OCI-LY3 (cell line): ENCODE measurements at regions not wholly inside any gene's neighbourhood (a gene's known extent, or its start where the extent isn't known, plus 50 kb on each side); places are given as distances from the start of the nearest gene placed in this dataset.
"Not testable (repeated sequence)": the region's sequence is repeated elsewhere in the genome, so short reads cannot be mapped to it uniquely, and the experiment has no call there.

Experiments
- H2AFZ ChIP-seq: fragments of 200-600, 300-600 bp; shearing (Covaris generic); 2 replicates; pipeline ENCODE4 v1.6.0; 2014; ENCODE audit warnings: antibody characterized with exemption, low read depth, low read length
- H3K27ac ChIP-seq: fragments of 200-600, 300-600 bp; sonication (generic); 2 replicates; pipeline ENCODE4 v1.5.1; 2014; ENCODE audit warnings: mild to moderate bottlenecking, low read length, moderate library complexity, mixed read lengths
- H3K27me3 ChIP-seq: fragments of 200-600, 300-600 bp; sonication (generic); 2 replicates; pipeline ENCODE4 v1.6.1; 2014; ENCODE audit warnings: low read depth, low read length, mixed read lengths
- H3K36me3 ChIP-seq: fragments of 200-600, 300-600 bp; sonication (generic); replicated peaks from 2 replicates; pipeline ENCODE3; 2014; ENCODE audit warnings: low read depth, low read length, mixed read lengths
- H3K4me1 ChIP-seq: fragments of 300-600, 200-600 bp; sonication (generic); 2 replicates; pipeline ENCODE4 v1.6.1; 2014; ENCODE audit warnings: low read length, mixed read lengths
- H3K4me2 ChIP-seq: fragments of 200-600, 300-600 bp; sonication (generic); 2 replicates; pipeline ENCODE4 v1.6.1; 2014; ENCODE audit warnings: low read length, mixed read lengths
- H3K4me3 ChIP-seq: fragments of 300-600, 200-600 bp; sonication (generic); 2 replicates; pipeline ENCODE4 v1.5.1; 2014; ENCODE audit warnings: antibody characterized with exemption, mild to moderate bottlenecking, low read length, moderate library complexity
- H3K79me2 ChIP-seq: fragments of 300-600, 200-600 bp; shearing (Covaris generic); 2 replicates; pipeline ENCODE4 v1.6.1; 2014; ENCODE audit warnings: mild to moderate bottlenecking, low read length, mixed read lengths
- H3K9ac ChIP-seq: fragments of 300-600, 200-600 bp; shearing (Covaris generic); 2 replicates; pipeline ENCODE4 v1.6.0; 2014; ENCODE audit warnings: mild to moderate bottlenecking, low read length, moderate library complexity
- H3K9me3 ChIP-seq: fragments of 200-600, 300-600 bp; shearing (Covaris generic); 2 replicates; pipeline ENCODE4 v1.6.1; 2014; ENCODE audit warnings: low read length, mixed read lengths; ENCODE audit not compliant: insufficient read depth
- H4K20me1 ChIP-seq: fragments of 200-600, 300-600 bp; sonication (generic); 2 replicates; pipeline ENCODE4 v1.6.1; 2016; ENCODE audit warnings: low read length, mixed read lengths; ENCODE audit not compliant: insufficient read depth
- CTCF ChIP-seq: fragments of 200-600, 300-600 bp; sonication (generic); IDR thresholded peaks from 2 replicates; pipeline ENCODE4 v1.5.1; 2014; ENCODE audit warnings: antibody characterized with exemption, low read length, low read depth
- EZH2phosphoT487 ChIP-seq: fragments of 200-600 bp; shearing (Covaris generic); IDR thresholded peaks from 2 replicates; pipeline ENCODE4 v1.6.1; 2018; ENCODE audit warnings: antibody characterized with exemption, mixed run types, low read depth

GRCh38 chr6:96433950-96434349 is 87.7 kb upstream of the UFL1 start:
- H3K79me2 ChIP-seq: no peaks in the 10 kb centered on the region
- TF ChIP-seq CTCF (no peak), EZH2phosphoT487 (no peak)
- H3K4me1 ChIP-seq: no peaks in the 10 kb centered on the region
- H3K27ac ChIP-seq: no peak overlapping the region
- H2AFZ ChIP-seq: no peak overlapping the region
- no peaks in the 10 kb centered on the region for H4K20me1 ChIP-seq
- no peak overlapping the region for H3K9ac ChIP-seq
- no peak overlapping the region for H3K4me2 ChIP-seq
- H3K4me3 ChIP-seq: no peak overlapping the region
- H3K27me3 ChIP-seq: no peaks in the 10 kb centered on the region
- H3K9me3 ChIP-seq: no peaks in the 10 kb centered on the region
- no peaks in the 10 kb centered on the region for H3K36me3 ChIP-seq

GRCh38 chr6:96436398-96436797 is 85.2 kb upstream of the UFL1 start:
- TF ChIP-seq CTCF: no peak
- no peak for TF ChIP-seq EZH2phosphoT487
- Histone ChIP-seq H3K27ac (no peak overlapping the region), H3K9ac (no peak overlapping the region), H3K4me2 (no peak overlapping the region), H3K4me1 (no peaks in the 10 kb centered on the region), H3K9me3 (no peaks in the 10 kb centered on the region), H2AFZ (no peak overlapping the region), H3K79me2 (no peaks in the 10 kb centered on the region), H4K20me1 (no peaks in the 10 kb centered on the region), H3K4me3 (no peak overlapping the region), H3K36me3 (no peaks in the 10 kb centered on the region), H3K27me3 (no peaks in the 10 kb centered on the region)

- not testable (repeated sequence) for H3K4me1 ChIP-seq, H3K27me3 ChIP-seq, H3K27ac ChIP-seq
Measured at GRCh38 chr6:96437228-96437627, 84.4 kb upstream of the UFL1 start.

GRCh38 chr6:96450082-96450769 is 71.4 kb upstream of the UFL1 start:
- H2AFZ ChIP-seq: no peak overlapping the region
- H3K9ac ChIP-seq: no peak overlapping the region
- no peaks in the 10 kb centered on the region for H3K4me1 ChIP-seq
- H3K27ac ChIP-seq: no peak overlapping the region
- H3K4me3 ChIP-seq: no peak overlapping the region
- no peaks in the 10 kb centered on the region for H3K79me2 ChIP-seq
- no peak for TF ChIP-seq EZH2phosphoT487
- TF ChIP-seq CTCF: no peak
- H3K9me3 ChIP-seq: no peaks in the 10 kb centered on the region
- H3K36me3 ChIP-seq: no peaks in the 10 kb centered on the region
- H3K27me3 ChIP-seq: no peaks in the 10 kb centered on the region
- no peak overlapping the region for H3K4me2 ChIP-seq
- H4K20me1 ChIP-seq: no peaks in the 10 kb centered on the region

More at GRCh38 chr6:96437228-96437627, 84.4 kb upstream of the UFL1 start:
- H3K4me2 ChIP-seq, H2AFZ ChIP-seq, H3K79me2 ChIP-seq, H3K9me3 ChIP-seq, H4K20me1 ChIP-seq, H3K9ac ChIP-seq, H3K4me3 ChIP-seq, H3K36me3 ChIP-seq: not testable (repeated sequence)

- Histone ChIP-seq H3K9me3 (no peaks in the 10 kb centered on the region), H3K4me3 (no peak overlapping the region), H3K4me2 (no peak overlapping the region), H3K27ac (no peak overlapping the region), H3K36me3 (no peaks in the 10 kb centered on the region), H2AFZ (no peak overlapping the region), H3K79me2 (no peaks in the 10 kb centered on the region), H3K4me1 (no peaks in the 10 kb centered on the region), H4K20me1 (no peaks in the 10 kb centered on the region), H3K9ac (no peak overlapping the region), H3K27me3 (no peaks in the 10 kb centered on the region)
- no peak for TF ChIP-seq EZH2phosphoT487
- TF ChIP-seq CTCF: no peak
Measured at GRCh38 chr6:96450770-96451130, 70.9 kb upstream of the UFL1 start.
